Psoas muscle (tissue), 7 donors: ENCODE measurements at regions not wholly inside any gene's neighbourhood (a gene's known extent, or its start where the extent isn't known, plus 50 kb on each side); places are given as distances from the start of the nearest gene placed in this dataset.

Source experiments
- ATAC-seq, 4 donors: fragments of 200-7000 bp; cut with Tn5 transposase; one replicate each; pipeline ENCODE4 v1.9.1; 2020; ENCODE audit warnings: moderate library complexity in 3 of 4, mild to moderate bottlenecking in 2 of 4
- DNase-seq, 2 donors: peaks; one replicate each; pipeline ENCODE4 v3.0.0-alpha.2; 2020
- H3K27ac ChIP-seq: fragments of 200-600 bp; one replicate; pipeline ENCODE4 v1.8.0; 2022
- H3K27me3 ChIP-seq, 3 donors: fragments of 200-600 bp in 1 of 3; one replicate each; pipeline versions ENCODE4 v1.6.1 to v1.8.0; 2013 to 2022; ENCODE audit warnings: low read length in 2 of 3, mild to moderate bottlenecking in 2 of 3, moderate library complexity in 1 of 3; ENCODE audit not compliant: insufficient read depth in 3 of 3
- H3K36me3 ChIP-seq, 2 donors: fragments of 200-600 bp in 1 of 2; one replicate each; pipeline versions ENCODE4 v1.6.1 to v1.8.0; 2013 to 2022; ENCODE audit warnings: low read depth in 1 of 2, mild to moderate bottlenecking in 1 of 2, moderate library complexity in 1 of 2; ENCODE audit not compliant: insufficient read depth in 1 of 2
- H3K4me1 ChIP-seq: fragments of 200-600 bp; one replicate; pipeline ENCODE4 v1.8.0; 2022
- H3K4me3 ChIP-seq: fragments of 200-600 bp; one replicate; pipeline ENCODE4 v1.8.0; 2022; ENCODE audit warnings: mild to moderate bottlenecking
- H3K9me3 ChIP-seq: fragments of 200-600 bp; one replicate; pipeline ENCODE4 v1.8.0; 2022
- CTCF ChIP-seq: fragments of 200-600 bp; IDR thresholded peaks from one replicate; pipeline ENCODE4 v1.8.0; 2022; ENCODE audit warnings: antibody characterized with exemption
- WGBS, 3 donors: extraction: QIAGEN DNeasy Blood & Tissue Kit; methylation state at CpG; one replicate each; pipeline versions ENCODE4 v1.1.6 to v1.1.7; 2013; 5-methylcytosine and 5-hydroxymethylcytosine counted together
- intact Hi-C, 2 donors: fragments of 100-400 bp; cut with DNase I; formaldehyde crosslinking; loops; one replicate each; pipeline versions ENCODE4 v1.11.0 to v1.14.2; 2022
- donor health status: healthy with polysubstance abuse.
- donor health status: DM: no; HTN: no; CAD: no; lungs with moderate emphysema.
- donor health status: Bipolar disorder and iron deficiency.
- donor health status: healthy.
- donor health status: DM: yes; HTN: yes; CAD: no.
- donor health status: DM: no; HTN: no; CAD: no.
- donor health status: DM: yes; HTN: yes; CAD: no.

- ATAC-seq (no peak), DNase-seq (no peak)
- H3K9me3 ChIP-seq, result no peaks in the 10 kb centered on the region
- 81 to 100% (median 98%) methylated on average over 1 of the region's 1 CpG for WGBS, 3 donors
- H3K36me3 ChIP-seq, result no peaks in the 10 kb centered on the region
- no peaks in the 10 kb centered on the region for H3K4me1 ChIP-seq
- H3K27me3 ChIP-seq, result no peaks in the 10 kb centered on the region
- H3K4me3 ChIP-seq, result no peak overlapping the region
- TF ChIP-seq CTCF, result no peak
- intact Hi-C loops, result no loop called here
- no peak overlapping the region for H3K27ac ChIP-seq
Measured at GRCh38 chr2:193011870-193012269, 817.1 kb upstream of the TMEFF2 start.

GRCh38 chr2:192993059-192993458 lies 798.3 kb upstream of the TMEFF2 start:
- ATAC-seq, result no peak
- Histone ChIP-seq H3K27ac (no peak overlapping the region), H3K4me1 (no peaks in the 10 kb centered on the region), H3K36me3 (no peaks in the 10 kb centered on the region), H3K9me3 (no peaks in the 10 kb centered on the region), H3K4me3 (no peak overlapping the region), H3K27me3 (no peaks in the 10 kb centered on the region)
- intact Hi-C loops, result no loop called here
- WGBS, 3 donors, result 77 to 80% (median 80%) methylated on average over 4 of the region's 4 CpGs
- no peak for DNase-seq
- TF ChIP-seq CTCF, result no peak

DNA sequence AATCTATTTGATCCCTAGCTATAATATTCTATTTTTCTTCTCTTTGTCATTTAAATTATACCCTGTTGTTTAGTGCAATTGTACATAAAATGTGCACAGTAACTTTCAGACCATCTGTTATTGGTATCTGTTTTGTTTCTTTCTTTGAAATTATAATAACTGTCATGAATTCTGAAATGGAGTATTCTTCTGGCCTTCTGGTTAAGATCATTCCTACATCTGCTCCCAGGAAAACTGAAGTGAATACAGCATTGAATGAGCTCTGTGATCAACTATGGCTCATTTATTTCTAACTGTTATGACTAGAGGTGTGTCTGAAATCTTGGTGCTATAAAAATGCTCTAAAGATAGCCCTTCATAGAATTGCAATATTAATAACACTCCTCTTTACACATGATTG lies 788.4 kb upstream of the TMEFF2 start:
- ATAC-seq, result no peak
- no peaks in the 10 kb centered on the region for H3K4me1 ChIP-seq
- TF ChIP-seq CTCF, result no peak

GRCh38 chr2:192978395-192978794 lies 783.7 kb upstream of the TMEFF2 start:
- no peaks in the 10 kb centered on the region for H3K4me1 ChIP-seq
- ATAC-seq (no peak), DNase-seq (no peak)
- H3K27me3 ChIP-seq, result no peaks in the 10 kb centered on the region
- H3K36me3 ChIP-seq, result no peaks in the 10 kb centered on the region
- no peak overlapping the region for H3K27ac ChIP-seq
- TF ChIP-seq CTCF, result no peak
- H3K9me3 ChIP-seq, result no peaks in the 10 kb centered on the region
- WGBS, 3 donors, result 15 to 23% (median 21%) methylated on average over 3 of the region's 3 CpGs
- intact Hi-C loops, result no loop called here
- H3K4me3 ChIP-seq, result no peak overlapping the region

More for the DNA sequence above, 788.4 kb upstream of the TMEFF2 start:
- no peaks in the 10 kb centered on the region for H3K36me3 ChIP-seq
- H3K4me3 ChIP-seq, result no peak overlapping the region
- H3K27ac ChIP-seq, result no peak overlapping the region
- no peaks in the 10 kb centered on the region for H3K27me3 ChIP-seq
- no peak for DNase-seq
- no peaks in the 10 kb centered on the region for H3K9me3 ChIP-seq
- intact Hi-C loops, result no loop called here

GRCh38 chr2:192971981-192972380 lies 777.2 kb upstream of the TMEFF2 start:
- WGBS, 3 donors, result 59 to 69% (median 69%) methylated on average over 3 of the region's 3 CpGs
- Histone ChIP-seq H3K36me3 (no peaks in the 10 kb centered on the region), H3K27me3 (no peaks in the 10 kb centered on the region), H3K4me3 (no peak overlapping the region), H3K4me1 (no peaks in the 10 kb centered on the region), H3K27ac (no peak overlapping the region), H3K9me3 (no peaks in the 10 kb centered on the region)
- no peak for DNase-seq
- no peak for TF ChIP-seq CTCF
- ATAC-seq, result no peak
- intact Hi-C loops, result no loop called here
